ENCODE measurements at regions not wholly inside any gene's neighbourhood (a gene's known extent, or its start where the extent isn't known, plus 50 kb on each side); places are given as distances from the start of the nearest gene placed in this dataset.
"Not testable (repeated sequence)": the region's sequence is repeated elsewhere in the genome, so short reads cannot be mapped to it uniquely, and the experiment has no call there.

- H3K27me3 ChIP-seq (ENCODE audit: control insufficient read depth, insufficient read depth, low read length), result no peaks in the 10 kb centered on the region
- H3K4me3 ChIP-seq (ENCODE audit: low read length), result no peak overlapping the region
- no peak overlapping the region for H3K9ac ChIP-seq (ENCODE audit: low read length)
- H3K4me1 ChIP-seq (ENCODE audit: control insufficient read depth, insufficient read depth, low read length), result no peaks in the 10 kb centered on the region
- H3K27ac ChIP-seq (ENCODE audit: low read depth, low read length), result no peak overlapping the region
- no peaks in the 10 kb centered on the region for H3K36me3 ChIP-seq (ENCODE audit: control insufficient read depth, insufficient read depth, low read length)
Measured at GRCh38 chr17:70924776-70925175, 755.4 kb downstream of the KCNJ2 start.

GRCh38 chr17:70929226-70929625, 759.9 kb downstream of the KCNJ2 start:
- H3K9ac ChIP-seq (ENCODE audit: low read length), result no peak overlapping the region
- no peaks in the 10 kb centered on the region for H3K4me1 ChIP-seq (ENCODE audit: control insufficient read depth, insufficient read depth, low read length)
- no peaks in the 10 kb centered on the region for H3K27me3 ChIP-seq (ENCODE audit: control insufficient read depth, insufficient read depth, low read length)
- no peak overlapping the region for H3K4me3 ChIP-seq (ENCODE audit: low read length)
- no peak overlapping the region for H3K27ac ChIP-seq (ENCODE audit: low read depth, low read length)
- no peaks in the 10 kb centered on the region for H3K36me3 ChIP-seq (ENCODE audit: control insufficient read depth, insufficient read depth, low read length)

GRCh38 chr17:70934231-70934630, 764.9 kb downstream of the KCNJ2 start:
- Histone ChIP-seq H3K36me3 (ENCODE audit: control insufficient read depth, insufficient read depth, low read length) (no peaks in the 10 kb centered on the region), H3K27ac (ENCODE audit: low read depth, low read length) (no peak overlapping the region), H3K4me1 (ENCODE audit: control insufficient read depth, insufficient read depth, low read length) (no peaks in the 10 kb centered on the region), H3K27me3 (ENCODE audit: control insufficient read depth, insufficient read depth, low read length) (no peaks in the 10 kb centered on the region), H3K4me3 (ENCODE audit: low read length) (no peak overlapping the region), H3K9ac (ENCODE audit: low read length) (no peak overlapping the region)

- H3K9ac ChIP-seq (ENCODE audit: low read length), result no peak overlapping the region
- no peak overlapping the region for H3K4me3 ChIP-seq (ENCODE audit: low read length)
- no peaks in the 10 kb centered on the region for H3K36me3 ChIP-seq (ENCODE audit: control insufficient read depth, insufficient read depth, low read length)
- no peaks in the 10 kb centered on the region for H3K4me1 ChIP-seq (ENCODE audit: control insufficient read depth, insufficient read depth, low read length)
- no peak overlapping the region for H3K27ac ChIP-seq (ENCODE audit: low read depth, low read length)
- H3K27me3 ChIP-seq (ENCODE audit: control insufficient read depth, insufficient read depth, low read length), result no peaks in the 10 kb centered on the region
Measured at GRCh38 chr17:70934835-70935234, 765.5 kb downstream of the KCNJ2 start.

GRCh38 chr17:70936724-70937123, 767.4 kb downstream of the KCNJ2 start:
- Histone ChIP-seq H3K36me3 (ENCODE audit: control insufficient read depth, insufficient read depth, low read length) (no peaks in the 10 kb centered on the region), H3K4me3 (ENCODE audit: low read length) (no peak overlapping the region), H3K4me1 (ENCODE audit: control insufficient read depth, insufficient read depth, low read length) (no peaks in the 10 kb centered on the region), H3K9ac (ENCODE audit: low read length) (no peak overlapping the region), H3K27me3 (ENCODE audit: control insufficient read depth, insufficient read depth, low read length) (no peaks in the 10 kb centered on the region), H3K27ac (ENCODE audit: low read depth, low read length) (no peak overlapping the region)

GRCh38 chr17:70938336-70938735, 769.0 kb downstream of the KCNJ2 start:
- Histone ChIP-seq H3K4me1 (ENCODE audit: control insufficient read depth, insufficient read depth, low read length) (no peaks in the 10 kb centered on the region), H3K9ac (ENCODE audit: low read length) (no peak overlapping the region), H3K4me3 (ENCODE audit: low read length) (no peak overlapping the region), H3K27me3 (ENCODE audit: control insufficient read depth, insufficient read depth, low read length) (no peaks in the 10 kb centered on the region), H3K36me3 (ENCODE audit: control insufficient read depth, insufficient read depth, low read length) (no peaks in the 10 kb centered on the region), H3K27ac (ENCODE audit: low read depth, low read length) (no peak overlapping the region)

GRCh38 chr17:70945386-70945785, 776.1 kb downstream of the KCNJ2 start:
- Histone ChIP-seq H3K27ac (ENCODE audit: low read depth, low read length) (no peak overlapping the region), H3K36me3 (ENCODE audit: control insufficient read depth, insufficient read depth, low read length) (no peaks in the 10 kb centered on the region), H3K4me1 (ENCODE audit: control insufficient read depth, insufficient read depth, low read length) (no peaks in the 10 kb centered on the region), H3K27me3 (ENCODE audit: control insufficient read depth, insufficient read depth, low read length) (no peaks in the 10 kb centered on the region), H3K9ac (ENCODE audit: low read length) (no peak overlapping the region), H3K4me3 (ENCODE audit: low read length) (no peak overlapping the region)

GRCh38 chr17:70947215-70947614, 777.9 kb downstream of the KCNJ2 start:
- Histone ChIP-seq H3K9ac (ENCODE audit: low read length) (no peak overlapping the region), H3K27me3 (ENCODE audit: control insufficient read depth, insufficient read depth, low read length) (no peaks in the 10 kb centered on the region), H3K36me3 (ENCODE audit: control insufficient read depth, insufficient read depth, low read length) (no peaks in the 10 kb centered on the region), H3K4me3 (ENCODE audit: low read length) (no peak overlapping the region), H3K27ac (ENCODE audit: low read depth, low read length) (no peak overlapping the region), H3K4me1 (ENCODE audit: control insufficient read depth, insufficient read depth, low read length) (no peaks in the 10 kb centered on the region)

- H3K27me3 ChIP-seq (ENCODE audit: control insufficient read depth, insufficient read depth, low read length), result no peaks in the 10 kb centered on the region
- H3K9ac ChIP-seq (ENCODE audit: low read length), result no peak overlapping the region
- H3K36me3 ChIP-seq (ENCODE audit: control insufficient read depth, insufficient read depth, low read length), result no peaks in the 10 kb centered on the region
- no peak overlapping the region for H3K27ac ChIP-seq (ENCODE audit: low read depth, low read length)
- no peak overlapping the region for H3K4me3 ChIP-seq (ENCODE audit: low read length)
- no peaks in the 10 kb centered on the region for H3K4me1 ChIP-seq (ENCODE audit: control insufficient read depth, insufficient read depth, low read length)
Measured at GRCh38 chr17:70947636-70948565, 778.6 kb downstream of the KCNJ2 start.

- H3K27me3 ChIP-seq (ENCODE audit: control insufficient read depth, insufficient read depth, low read length); H3K27ac ChIP-seq (ENCODE audit: low read depth, low read length); H3K4me1 ChIP-seq (ENCODE audit: control insufficient read depth, insufficient read depth, low read length); H3K9ac ChIP-seq (ENCODE audit: low read length); H3K4me3 ChIP-seq (ENCODE audit: low read length); H3K36me3 ChIP-seq (ENCODE audit: control insufficient read depth, insufficient read depth, low read length): not testable (repeated sequence)
Measured at GRCh38 chr17:70953140-70953539, 783.8 kb downstream of the KCNJ2 start.

- Histone ChIP-seq H3K27ac (ENCODE audit: low read depth, low read length) (no peak overlapping the region), H3K4me3 (ENCODE audit: low read length) (no peak overlapping the region), H3K27me3 (ENCODE audit: control insufficient read depth, insufficient read depth, low read length) (no peaks in the 10 kb centered on the region), H3K36me3 (ENCODE audit: control insufficient read depth, insufficient read depth, low read length) (no peaks in the 10 kb centered on the region), H3K4me1 (ENCODE audit: control insufficient read depth, insufficient read depth, low read length) (no peaks in the 10 kb centered on the region), H3K9ac (ENCODE audit: low read length) (no peak overlapping the region)
Measured at GRCh38 chr17:70955441-70955840, 786.1 kb downstream of the KCNJ2 start.

GRCh38 chr17:70956726-70957125, 787.4 kb downstream of the KCNJ2 start:
- Histone ChIP-seq H3K4me1 (ENCODE audit: control insufficient read depth, insufficient read depth, low read length) (no peaks in the 10 kb centered on the region), H3K9ac (ENCODE audit: low read length) (no peak overlapping the region), H3K36me3 (ENCODE audit: control insufficient read depth, insufficient read depth, low read length) (no peaks in the 10 kb centered on the region), H3K27ac (ENCODE audit: low read depth, low read length) (no peak overlapping the region), H3K27me3 (ENCODE audit: control insufficient read depth, insufficient read depth, low read length) (no peaks in the 10 kb centered on the region), H3K4me3 (ENCODE audit: low read length) (no peak overlapping the region)

GRCh38 chr17:70961341-70961740, 792.0 kb downstream of the KCNJ2 start:
- Histone ChIP-seq H3K9ac (ENCODE audit: low read length) (no peak overlapping the region), H3K27ac (ENCODE audit: low read depth, low read length) (no peak overlapping the region), H3K4me1 (ENCODE audit: control insufficient read depth, insufficient read depth, low read length) (no peaks in the 10 kb centered on the region), H3K4me3 (ENCODE audit: low read length) (no peak overlapping the region), H3K36me3 (ENCODE audit: control insufficient read depth, insufficient read depth, low read length) (no peaks in the 10 kb centered on the region), H3K27me3 (ENCODE audit: control insufficient read depth, insufficient read depth, low read length) (no peaks in the 10 kb centered on the region)
